Endometrium (tissue), 2 donors: ENCODE measurements at regions not wholly inside any gene's neighbourhood (a gene's known extent, or its start where the extent isn't known, plus 50 kb on each side); places are given as distances from the start of the nearest gene placed in this dataset.

ENCODE experiments used
- FAIRE-seq: peaks from 2 replicates; lab custom pipeline; 2012; peaks lifted over from hg19 to GRCh38; lab: Jason Lieb, UNC
- donor health status: control.
- donor health status: control.

GRCh38 chr4:61036071-61036684 is 163.9 kb upstream of the ADGRL3 start:
- FAIRE-seq, result no peak

GRCh38 chr4:61041527-61041926 is 158.6 kb upstream of the ADGRL3 start:
- FAIRE-seq, result no peak

GRCh38 chr4:61044837-61045236 is 155.3 kb upstream of the ADGRL3 start:
- FAIRE-seq, result no peak

- FAIRE-seq, result no peak
Measured at GRCh38 chr4:61049018-61049417, 151.1 kb upstream of the ADGRL3 start.

GRCh38 chr4:61067381-61067780 is 132.7 kb upstream of the ADGRL3 start:
- FAIRE-seq, result no peak

- FAIRE-seq, result no peak
Measured at GRCh38 chr4:61068060-61068459, 132.1 kb upstream of the ADGRL3 start.

- no peak for FAIRE-seq
Measured at GRCh38 chr4:61068745-61069144, 131.4 kb upstream of the ADGRL3 start.

GRCh38 chr4:61070269-61070668 is 129.9 kb upstream of the ADGRL3 start:
- no peak for FAIRE-seq

- FAIRE-seq, result no peak
Measured at GRCh38 chr4:61079427-61079826, 120.7 kb upstream of the ADGRL3 start.

GRCh38 chr4:61079976-61080375 is 120.2 kb upstream of the ADGRL3 start:
- no peak for FAIRE-seq

GRCh38 chr4:61085534-61085933 is 114.6 kb upstream of the ADGRL3 start:
- no peak for FAIRE-seq

- no peak for FAIRE-seq
Measured at GRCh38 chr4:61086357-61086756, 113.8 kb upstream of the ADGRL3 start.

- FAIRE-seq, result no peak
Measured at GRCh38 chr4:61086979-61087378, 113.1 kb upstream of the ADGRL3 start.

- no peak for FAIRE-seq
Measured at GRCh38 chr4:61094854-61095598, 105.1 kb upstream of the ADGRL3 start.

- FAIRE-seq, result no peak
Measured at GRCh38 chr4:61128682-61129081, 71.4 kb upstream of the ADGRL3 start.

GRCh38 chr4:61129971-61130370 is 70.2 kb upstream of the ADGRL3 start:
- FAIRE-seq, result no peak

- FAIRE-seq, result no peak
Measured at GRCh38 chr4:61143461-61143860, 56.7 kb upstream of the ADGRL3 start.

GRCh38 chr4:61149278-61149677 is 50.8 kb upstream of the ADGRL3 start:
- no peak for FAIRE-seq
